COLO829 (cell line): ENCODE measurements at regions not wholly inside any gene's neighbourhood (a gene's known extent, or its start where the extent isn't known, plus 50 kb on each side); places are given as distances from the start of the nearest gene placed in this dataset.

Experiments
- DNase-seq: peaks from one replicate; pipeline ENCODE4 v3.0.0; 2012; ENCODE audit warnings: low spot score

GRCh38 chr13:68481130-68481529 lies 1251.0 kb upstream of the PCDH9 start:
- no peak for DNase-seq

- no peak for DNase-seq
Observed at GRCh38 chr13:68473834-68474326, 1243.7 kb upstream of the PCDH9 start.

GRCh38 chr13:68467160-68467559 lies 1237.0 kb upstream of the PCDH9 start:
- no peak for DNase-seq

- no peak for DNase-seq
Observed at GRCh38 chr13:68440874-68441273, 1210.7 kb upstream of the PCDH9 start.

GRCh38 chr13:68439817-68440216 lies 1209.7 kb upstream of the PCDH9 start:
- DNase-seq, result no peak

GRCh38 chr13:68428292-68428691 lies 1198.2 kb upstream of the PCDH9 start:
- DNase-seq, result no peak

GRCh38 chr13:68417801-68418200 lies 1187.7 kb upstream of the PCDH9 start:
- DNase-seq, result no peak

- no peak for DNase-seq
Observed at GRCh38 chr13:68410007-68410406, 1179.9 kb upstream of the PCDH9 start.

- no peak for DNase-seq
Observed at GRCh38 chr13:68390987-68391386, 1160.9 kb upstream of the PCDH9 start.

GRCh38 chr13:68386808-68387207 lies 1156.7 kb upstream of the PCDH9 start:
- no peak for DNase-seq

- no peak for DNase-seq
Observed at GRCh38 chr13:68380041-68380973, 1150.2 kb upstream of the PCDH9 start.

- DNase-seq, result no peak
Observed at GRCh38 chr13:68378294-68378693, 1148.2 kb upstream of the PCDH9 start.

- no peak for DNase-seq
Observed at GRCh38 chr13:68375004-68375403, 1144.9 kb upstream of the PCDH9 start.

- DNase-seq, result no peak
Observed at GRCh38 chr13:68369739-68370138, 1139.6 kb upstream of the PCDH9 start.

GRCh38 chr13:68368922-68369321 lies 1138.8 kb upstream of the PCDH9 start:
- DNase-seq, result no peak

- DNase-seq, result no peak
Observed at GRCh38 chr13:68359105-68359504, 1129.0 kb upstream of the PCDH9 start.

- no peak for DNase-seq
Observed at GRCh38 chr13:68358294-68358705, 1128.2 kb upstream of the PCDH9 start.

- DNase-seq, result no peak
Observed at GRCh38 chr13:68350554-68350953, 1120.4 kb upstream of the PCDH9 start.

GRCh38 chr13:68347220-68347619 lies 1117.1 kb upstream of the PCDH9 start:
- no peak for DNase-seq

- no peak for DNase-seq
Observed at GRCh38 chr13:68345963-68346531, 1115.9 kb upstream of the PCDH9 start.

GRCh38 chr13:68323124-68323523 lies 1093.0 kb upstream of the PCDH9 start:
- DNase-seq, result no peak

GRCh38 chr13:68319384-68319783 lies 1089.2 kb upstream of the PCDH9 start:
- DNase-seq, result no peak

- peak; percentile 12 for DNase-seq
Observed at GRCh38 chr13:68304286-68304893, 1074.3 kb upstream of the PCDH9 start.
